ENCODE measurements at regions not wholly inside any gene's neighbourhood (a gene's known extent, or its start where the extent isn't known, plus 50 kb on each side); places are given as distances from the start of the nearest gene placed in this dataset.

- TF ChIP-seq CTCF (conservative IDR thresholded peaks at IDR 0.05): no peak
- TF ChIP-seq EZH2 (IDR thresholded peaks at IDR 0.05; ENCODE audit: low read depth): no peak
Observed at GRCh38 chr1:70892930-70893329, 154.7 kb downstream of the PTGER3 start.

All from PC-9 (cell line).